HepG2 (cell line): ENCODE measurements at regions not wholly inside any gene's neighbourhood (a gene's known extent, or its start where the extent isn't known, plus 50 kb on each side); places are given as distances from the start of the nearest gene placed in this dataset.

ENCODE experiments used
- AGO2 ChIP-seq: fragments of 200-400 bp; formaldehyde crosslinking; optimal IDR thresholded peaks from 2 replicates; pipeline ENCODE3; 2017; ENCODE audit warnings: mild to moderate bottlenecking, low read depth, low read length, moderate library complexity
- CCAR2 ChIP-seq: fragments of 200-400 bp; formaldehyde crosslinking; optimal IDR thresholded peaks from 2 replicates; pipeline ENCODE3; 2018; ENCODE audit warnings: low read depth, mild to moderate bottlenecking, low read length, moderate library complexity
- KAT8 ChIP-seq: IDR thresholded peaks from 2 replicates; pipeline ENCODE4 v1.6.1; 2016; ENCODE audit warnings: missing genetic modification reagents, missing compliant biosample characterization
- NCOR1 ChIP-seq: fragments of 200-600 bp; sonication (generic); IDR thresholded peaks from 2 replicates; pipeline ENCODE4 v1.7.0; 2017; ENCODE audit warnings: antibody characterized with exemption, low read length, borderline replicate concordance
- PRPF4 ChIP-seq: fragments of 200-400 bp; formaldehyde crosslinking; IDR thresholded peaks from 2 replicates; pipeline ENCODE4 v1.6.1; 2016; ENCODE audit warnings: low read length, low read depth; ENCODE audit not compliant: poor library complexity, severe bottlenecking
- ZNF101 ChIP-seq: sonication (generic); formaldehyde crosslinking; IDR thresholded peaks from 2 replicates; pipeline ENCODE4 v1.4.0; 2020; ENCODE audit warnings: mild to moderate bottlenecking, low read depth, missing genetic modification reagents, borderline replicate concordance
- ZNF143 ChIP-seq: sonication (generic); formaldehyde crosslinking; IDR thresholded peaks from 2 replicates; pipeline ENCODE4 v1.4.0; 2020; ENCODE audit warnings: missing genetic modification reagents
- ZNF20 ChIP-seq: sonication (generic); formaldehyde crosslinking; IDR thresholded peaks from 2 replicates; pipeline ENCODE4 v1.4.0; 2020; ENCODE audit warnings: mild to moderate bottlenecking, moderate library complexity, missing genetic modification reagents
- ZNF264 ChIP-seq: sonication (generic); formaldehyde crosslinking; IDR thresholded peaks from 2 replicates; pipeline ENCODE4 v1.4.0; 2020; ENCODE audit warnings: missing genetic modification reagents
- ZNF34 ChIP-seq: sonication (generic); formaldehyde crosslinking; IDR thresholded peaks from 2 replicates; pipeline ENCODE4 v1.4.0; 2020; ENCODE audit warnings: mild to moderate bottlenecking, missing genetic modification reagents, borderline replicate concordance
- ZNF432 ChIP-seq: sonication (generic); formaldehyde crosslinking; IDR thresholded peaks from 2 replicates; pipeline ENCODE4 v1.5.0; 2020; ENCODE audit warnings: missing genetic modification reagents, mild to moderate bottlenecking, borderline replicate concordance
- TF ChIP-seq, protein P1 (sequence below): sonication (generic); formaldehyde crosslinking; IDR thresholded peaks from 2 replicates; pipeline ENCODE4 v1.4.0; 2020; ENCODE audit warnings: missing genetic modification reagents, mild to moderate bottlenecking, borderline replicate concordance
- TF ChIP-seq, protein P2 (sequence below), 2 experiments: sonication (generic) in 1 of 2; formaldehyde crosslinking in 1 of 2; IDR thresholded peaks; 2 replicates each; pipeline versions ENCODE4 v1.4.0 to v1.6.1; 2018 to 2020; ENCODE audit warnings: missing genetic modification reagents in 2 of 2, borderline replicate concordance in 1 of 2, low read depth in 1 of 2, mild to moderate bottlenecking in 1 of 2, missing biosample characterization in 1 of 2
- TF ChIP-seq, protein P3 (sequence below): sonication (generic); formaldehyde crosslinking; IDR thresholded peaks from 2 replicates; pipeline ENCODE4 v1.8.0; 2022; ENCODE audit warnings: mild to moderate bottlenecking, missing genetic modification reagents; ENCODE audit not compliant: insufficient replicate concordance
- TF ChIP-seq, protein P4 (sequence below): sonication (generic); formaldehyde crosslinking; IDR thresholded peaks from 2 replicates; pipeline ENCODE4 v1.5.0; 2020; ENCODE audit warnings: missing genetic modification reagents
- TF ChIP-seq, protein P5 (sequence below): sonication (generic); formaldehyde crosslinking; IDR thresholded peaks from 2 replicates; pipeline ENCODE4 v1.4.0; 2020; ENCODE audit warnings: missing genetic modification reagents
- TF ChIP-seq, protein P6 (sequence below): sonication (generic); formaldehyde crosslinking; IDR thresholded peaks from 2 replicates; pipeline ENCODE4 v1.5.0; 2020; ENCODE audit warnings: missing genetic modification reagents

DNA sequence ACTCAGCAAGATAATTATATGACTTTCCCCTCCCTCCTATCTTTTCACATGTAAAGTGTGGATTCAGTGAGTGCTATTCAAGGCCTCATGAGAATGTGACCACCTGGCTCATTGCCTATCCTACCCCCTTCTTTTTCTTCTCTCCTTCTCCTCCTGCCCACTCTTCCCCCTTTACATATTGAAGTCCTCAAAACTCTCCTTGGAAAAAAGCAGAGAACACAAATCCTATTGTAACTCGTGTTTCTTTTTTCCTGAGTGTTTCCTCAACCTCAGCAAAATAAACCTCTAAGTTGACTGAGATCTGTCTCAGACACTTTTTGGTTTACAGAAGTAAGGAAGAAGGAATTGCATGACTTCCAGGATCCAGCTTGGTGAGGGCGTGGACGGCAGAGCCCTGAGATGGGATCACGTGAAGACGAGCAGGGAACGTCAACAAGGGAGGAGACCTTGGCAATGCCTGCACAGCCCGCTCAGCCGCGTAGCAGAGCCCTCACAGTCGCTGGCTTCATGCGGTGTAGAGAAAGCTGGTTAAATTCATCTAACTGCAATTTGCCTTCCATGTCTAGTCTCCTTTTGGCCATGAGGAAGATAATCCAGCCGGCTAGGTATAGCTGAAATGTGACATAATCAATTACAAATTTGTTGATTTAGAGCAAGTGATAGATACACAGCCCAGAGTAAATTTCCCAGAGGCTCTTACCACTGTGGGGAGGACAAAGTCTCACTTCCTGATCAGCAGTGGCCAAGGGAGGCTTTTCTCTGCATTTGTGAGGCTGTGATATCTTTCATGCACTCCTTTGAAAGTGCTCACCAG, 75.7 kb downstream of the LYZL2 start (continued):
- TF ChIP-seq, protein P1, sequence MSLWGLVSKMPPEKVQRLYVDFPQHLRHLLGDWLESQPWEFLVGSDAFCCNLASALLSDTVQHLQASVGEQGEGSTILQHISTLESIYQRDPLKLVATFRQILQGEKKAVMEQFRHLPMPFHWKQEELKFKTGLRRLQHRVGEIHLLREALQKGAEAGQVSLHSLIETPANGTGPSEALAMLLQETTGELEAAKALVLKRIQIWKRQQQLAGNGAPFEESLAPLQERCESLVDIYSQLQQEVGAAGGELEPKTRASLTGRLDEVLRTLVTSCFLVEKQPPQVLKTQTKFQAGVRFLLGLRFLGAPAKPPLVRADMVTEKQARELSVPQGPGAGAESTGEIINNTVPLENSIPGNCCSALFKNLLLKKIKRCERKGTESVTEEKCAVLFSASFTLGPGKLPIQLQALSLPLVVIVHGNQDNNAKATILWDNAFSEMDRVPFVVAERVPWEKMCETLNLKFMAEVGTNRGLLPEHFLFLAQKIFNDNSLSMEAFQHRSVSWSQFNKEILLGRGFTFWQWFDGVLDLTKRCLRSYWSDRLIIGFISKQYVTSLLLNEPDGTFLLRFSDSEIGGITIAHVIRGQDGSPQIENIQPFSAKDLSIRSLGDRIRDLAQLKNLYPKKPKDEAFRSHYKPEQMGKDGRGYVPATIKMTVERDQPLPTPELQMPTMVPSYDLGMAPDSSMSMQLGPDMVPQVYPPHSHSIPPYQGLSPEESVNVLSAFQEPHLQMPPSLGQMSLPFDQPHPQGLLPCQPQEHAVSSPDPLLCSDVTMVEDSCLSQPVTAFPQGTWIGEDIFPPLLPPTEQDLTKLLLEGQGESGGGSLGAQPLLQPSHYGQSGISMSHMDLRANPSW (CRISPR knock-in tag), result no peak
- TF ChIP-seq, protein P2, sequence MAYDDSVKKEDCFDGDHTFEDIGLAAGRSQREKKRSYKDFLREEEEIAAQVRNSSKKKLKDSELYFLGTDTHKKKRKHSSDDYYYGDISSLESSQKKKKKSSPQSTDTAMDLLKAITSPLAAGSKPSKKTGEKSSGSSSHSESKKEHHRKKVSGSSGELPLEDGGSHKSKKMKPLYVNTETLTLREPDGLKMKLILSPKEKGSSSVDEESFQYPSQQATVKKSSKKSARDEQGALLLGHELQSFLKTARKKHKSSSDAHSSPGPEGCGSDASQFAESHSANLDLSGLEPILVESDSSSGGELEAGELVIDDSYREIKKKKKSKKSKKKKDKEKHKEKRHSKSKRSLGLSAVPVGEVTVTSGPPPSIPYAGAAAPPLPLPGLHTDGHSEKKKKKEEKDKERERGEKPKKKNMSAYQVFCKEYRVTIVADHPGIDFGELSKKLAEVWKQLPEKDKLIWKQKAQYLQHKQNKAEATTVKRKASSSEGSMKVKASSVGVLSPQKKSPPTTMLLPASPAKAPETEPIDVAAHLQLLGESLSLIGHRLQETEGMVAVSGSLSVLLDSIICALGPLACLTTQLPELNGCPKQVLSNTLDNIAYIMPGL (CRISPR knock-in tag; IDR thresholded peaks at IDR 0.05; ENCODE audit: borderline replicate concordance in 1 of 2, low read depth in 1 of 2), result peak in 1 of 2 experiments; percentile 37; a peak in 1 of 4 replicates
- TF ChIP-seq, protein P3, sequence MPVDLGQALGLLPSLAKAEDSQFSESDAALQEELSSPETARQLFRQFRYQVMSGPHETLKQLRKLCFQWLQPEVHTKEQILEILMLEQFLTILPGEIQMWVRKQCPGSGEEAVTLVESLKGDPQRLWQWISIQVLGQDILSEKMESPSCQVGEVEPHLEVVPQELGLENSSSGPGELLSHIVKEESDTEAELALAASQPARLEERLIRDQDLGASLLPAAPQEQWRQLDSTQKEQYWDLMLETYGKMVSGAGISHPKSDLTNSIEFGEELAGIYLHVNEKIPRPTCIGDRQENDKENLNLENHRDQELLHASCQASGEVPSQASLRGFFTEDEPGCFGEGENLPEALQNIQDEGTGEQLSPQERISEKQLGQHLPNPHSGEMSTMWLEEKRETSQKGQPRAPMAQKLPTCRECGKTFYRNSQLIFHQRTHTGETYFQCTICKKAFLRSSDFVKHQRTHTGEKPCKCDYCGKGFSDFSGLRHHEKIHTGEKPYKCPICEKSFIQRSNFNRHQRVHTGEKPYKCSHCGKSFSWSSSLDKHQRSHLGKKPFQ (CRISPR knock-in tag), result no peak
- TF ChIP-seq CCAR2 (no peak), PRPF4 (no peak), AGO2 (no peak), ZNF432 (CRISPR knock-in tag) (no peak), ZNF34 (CRISPR knock-in tag) (no peak), KAT8 (CRISPR knock-in tag) (peak; percentile 84), ZNF143 (peak; percentile 55; the same call in 1 of the 2 replicates), ZNF20 (CRISPR knock-in tag) (no peak), NCOR1 (no peak), ZNF264 (CRISPR knock-in tag) (no peak), ZNF101 (CRISPR knock-in tag) (no peak)
- TF ChIP-seq, protein P4, sequence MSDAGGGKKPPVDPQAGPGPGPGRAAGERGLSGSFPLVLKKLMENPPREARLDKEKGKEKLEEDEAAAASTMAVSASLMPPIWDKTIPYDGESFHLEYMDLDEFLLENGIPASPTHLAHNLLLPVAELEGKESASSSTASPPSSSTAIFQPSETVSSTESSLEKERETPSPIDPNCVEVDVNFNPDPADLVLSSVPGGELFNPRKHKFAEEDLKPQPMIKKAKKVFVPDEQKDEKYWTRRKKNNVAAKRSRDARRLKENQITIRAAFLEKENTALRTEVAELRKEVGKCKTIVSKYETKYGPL, result no peak
- TF ChIP-seq, protein P5, sequence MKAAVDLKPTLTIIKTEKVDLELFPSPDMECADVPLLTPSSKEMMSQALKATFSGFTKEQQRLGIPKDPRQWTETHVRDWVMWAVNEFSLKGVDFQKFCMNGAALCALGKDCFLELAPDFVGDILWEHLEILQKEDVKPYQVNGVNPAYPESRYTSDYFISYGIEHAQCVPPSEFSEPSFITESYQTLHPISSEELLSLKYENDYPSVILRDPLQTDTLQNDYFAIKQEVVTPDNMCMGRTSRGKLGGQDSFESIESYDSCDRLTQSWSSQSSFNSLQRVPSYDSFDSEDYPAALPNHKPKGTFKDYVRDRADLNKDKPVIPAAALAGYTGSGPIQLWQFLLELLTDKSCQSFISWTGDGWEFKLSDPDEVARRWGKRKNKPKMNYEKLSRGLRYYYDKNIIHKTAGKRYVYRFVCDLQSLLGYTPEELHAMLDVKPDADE (CRISPR knock-in tag), result no peak
- TF ChIP-seq, protein P6, sequence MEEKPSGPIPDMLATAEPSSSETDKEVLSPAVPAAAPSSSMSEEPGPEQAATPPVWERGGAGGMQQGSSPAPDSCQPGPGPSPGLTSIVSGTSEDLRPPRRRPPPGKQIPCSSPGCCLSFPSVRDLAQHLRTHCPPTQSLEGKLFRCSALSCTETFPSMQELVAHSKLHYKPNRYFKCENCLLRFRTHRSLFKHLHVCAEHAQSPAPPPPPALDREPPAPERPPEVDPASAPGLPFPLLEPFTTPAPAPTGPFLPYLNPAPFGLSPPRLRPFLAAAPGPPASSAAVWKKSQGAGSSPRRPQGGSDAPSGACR (CRISPR knock-in tag), result no peak
